ENCODE measurements at regions not wholly inside any gene's neighbourhood (a gene's known extent, or its start where the extent isn't known, plus 50 kb on each side); places are given as distances from the start of the nearest gene placed in this dataset.

- DNase-seq (ENCODE audit: low spot score), result no peak
Observed at GRCh38 chr5:96588539-96588938, 73.6 kb upstream of the CAST start.

- DNase-seq (ENCODE audit: low spot score), result no peak
Observed at GRCh38 chr5:96590796-96591195, 71.4 kb upstream of the CAST start.

- DNase-seq (ENCODE audit: low spot score), result peak; percentile 17
Observed at GRCh38 chr5:96595300-96596090, 66.7 kb upstream of the CAST start.

- peak; percentile 10 for DNase-seq (ENCODE audit: low spot score)
Observed at GRCh38 chr5:96597438-96598020, 64.6 kb upstream of the CAST start.

GRCh38 chr5:96601200-96601599 is 61.0 kb upstream of the CAST start:
- no peak for DNase-seq (ENCODE audit: low spot score)

- peak; percentile 64 for DNase-seq (ENCODE audit: low spot score)
Observed at GRCh38 chr5:96601715-96602244, 60.4 kb upstream of the CAST start.

- DNase-seq (ENCODE audit: low spot score), result no peak
Observed at GRCh38 chr5:96602776-96603175, 59.4 kb upstream of the CAST start.

GRCh38 chr5:96605144-96605837 is 56.9 kb upstream of the CAST start:
- DNase-seq (ENCODE audit: low spot score), result no peak

- DNase-seq (ENCODE audit: low spot score), result no peak
Observed at GRCh38 chr5:96609369-96609768, 52.8 kb upstream of the CAST start.

GRCh38 chr5:96610747-96611146 is 51.4 kb upstream of the CAST start:
- no peak for DNase-seq (ENCODE audit: low spot score)

GRCh38 chr5:96611946-96612345 is 50.2 kb upstream of the CAST start:
- no peak for DNase-seq (ENCODE audit: low spot score)

Data from kidney tubule cell (primary cell).